GM10266 (cell line): ENCODE measurements at regions not wholly inside any gene's neighbourhood (a gene's known extent, or its start where the extent isn't known, plus 50 kb on each side); places are given as distances from the start of the nearest gene placed in this dataset.

ENCODE experiments used
- DNase-seq: peaks from one replicate; pipeline ENCODE4 v3.0.0; 2012; ENCODE audit errors: extremely low spot score
- CTCF ChIP-seq: IDR thresholded peaks from 2 replicates; pipeline ENCODE4 v1.5.1; 2012; ENCODE audit warnings: mild to moderate bottlenecking, low read depth; ENCODE audit not compliant: control insufficient read depth, insufficient read depth; ENCODE audit errors: missing control alignments

DNA sequence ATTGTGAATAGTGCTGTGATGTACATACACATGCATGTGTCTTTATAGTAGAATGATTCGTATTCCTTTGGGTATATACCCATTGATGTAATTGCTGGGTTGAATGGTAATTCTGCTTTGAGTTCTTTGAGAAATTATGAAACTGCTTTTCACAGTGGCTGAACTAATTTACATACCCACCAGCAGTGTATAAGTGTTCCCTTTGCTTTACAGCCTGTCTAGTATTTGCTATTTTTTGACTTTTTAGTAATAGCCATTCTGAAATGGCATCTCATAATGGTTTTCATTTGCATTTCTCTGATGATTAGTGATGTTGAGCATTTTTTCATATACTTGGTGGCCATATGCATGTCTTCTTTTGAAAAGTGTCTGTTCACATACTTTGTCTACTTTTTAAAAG is 54.5 kb upstream of the FAM78B start:
- no peak for TF ChIP-seq CTCF
- DNase-seq = no peak

DNA sequence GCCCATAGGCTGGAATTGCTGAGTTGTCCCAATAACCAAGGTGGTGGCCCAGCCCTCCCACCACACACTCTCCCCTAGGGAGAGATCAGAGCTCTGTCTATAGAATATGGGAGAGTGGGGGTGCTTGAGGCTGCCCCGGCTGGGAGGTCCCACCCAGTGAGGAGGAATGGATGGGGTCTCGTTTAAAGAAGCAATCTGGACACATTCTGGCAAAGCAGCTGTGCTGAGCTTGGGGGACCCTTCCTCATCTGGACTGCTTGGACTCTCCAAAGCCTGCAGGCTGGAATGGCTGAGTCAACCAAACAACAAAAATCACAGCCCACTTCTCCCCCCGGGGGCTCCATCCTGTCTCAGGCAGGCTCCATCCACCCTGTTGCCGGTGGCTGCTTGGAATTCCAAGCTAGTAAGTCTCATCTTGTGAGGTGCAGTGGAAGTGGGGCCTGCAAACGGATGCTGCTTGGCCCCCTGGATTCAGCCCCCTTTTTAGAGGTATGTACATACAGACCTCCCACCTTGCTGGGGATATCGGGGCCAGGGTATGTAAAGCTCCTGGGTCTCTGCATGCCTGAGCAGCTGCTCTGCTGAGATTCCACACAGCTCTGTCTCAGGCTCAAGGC is 67.1 kb upstream of the FAM78B start:
- no peak for TF ChIP-seq CTCF
- no peak for DNase-seq

- no peak for DNase-seq
- no peak for TF ChIP-seq CTCF
Measured at GRCh38 chr1:166235728-166236127, 68.9 kb upstream of the FAM78B start.

DNA sequence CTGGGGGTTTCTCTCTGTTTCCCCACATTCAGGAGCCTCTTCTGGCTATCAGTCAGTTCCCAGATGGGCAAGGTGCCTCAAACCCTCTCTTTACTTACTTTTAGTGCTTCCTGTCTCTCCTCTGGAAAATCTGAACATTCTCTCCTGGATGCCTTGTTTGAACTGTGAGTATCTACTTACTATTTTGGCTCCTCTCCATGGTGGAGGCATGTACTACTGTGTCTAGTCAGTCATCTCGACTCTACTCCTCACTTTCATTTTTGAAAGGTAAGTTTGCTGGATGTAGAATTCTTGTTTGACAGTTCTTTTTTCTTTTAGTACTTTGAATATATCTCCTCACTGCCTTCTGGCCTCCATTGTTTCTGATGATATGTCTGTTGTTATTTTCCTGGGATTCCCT is 70.9 kb upstream of the FAM78B start:
- no peak for DNase-seq

DNA sequence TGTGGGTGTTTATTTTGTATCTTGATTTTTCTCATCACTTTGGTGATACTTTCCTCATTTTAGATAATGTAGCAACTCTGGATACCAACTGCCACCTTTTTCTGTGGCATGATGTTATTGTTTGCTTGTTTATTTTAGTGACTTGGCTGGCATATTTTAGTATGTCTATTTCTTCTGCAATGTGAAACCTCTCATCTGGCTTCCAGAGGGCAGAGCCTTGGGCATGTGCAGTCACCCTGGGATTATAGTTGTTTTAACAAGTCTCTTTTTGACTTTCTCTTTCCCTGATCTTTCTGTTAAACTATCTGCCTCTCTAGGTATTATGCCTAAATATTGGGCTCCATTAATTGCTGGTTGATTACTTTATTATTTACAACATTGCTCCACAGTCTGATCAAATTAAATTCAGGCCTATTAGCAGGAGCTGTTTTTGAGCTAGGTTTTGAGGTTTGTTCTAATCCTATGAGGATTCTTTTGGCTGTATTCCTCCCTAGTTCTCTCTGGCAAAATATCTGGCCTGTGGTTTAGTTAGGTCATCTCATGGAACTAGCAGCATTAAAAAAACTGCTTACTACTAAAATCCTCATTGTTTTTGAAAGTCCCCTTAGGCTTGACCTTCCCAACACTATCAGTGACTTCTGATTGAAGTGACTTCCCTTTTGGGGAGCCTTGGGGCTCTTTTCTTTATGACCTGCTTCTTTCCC is 86.4 kb upstream of the FAM78B start:
- TF ChIP-seq CTCF = no peak
- no peak for DNase-seq

More for the DNA sequence above, 70.9 kb upstream of the FAM78B start:
- no peak for TF ChIP-seq CTCF

DNA sequence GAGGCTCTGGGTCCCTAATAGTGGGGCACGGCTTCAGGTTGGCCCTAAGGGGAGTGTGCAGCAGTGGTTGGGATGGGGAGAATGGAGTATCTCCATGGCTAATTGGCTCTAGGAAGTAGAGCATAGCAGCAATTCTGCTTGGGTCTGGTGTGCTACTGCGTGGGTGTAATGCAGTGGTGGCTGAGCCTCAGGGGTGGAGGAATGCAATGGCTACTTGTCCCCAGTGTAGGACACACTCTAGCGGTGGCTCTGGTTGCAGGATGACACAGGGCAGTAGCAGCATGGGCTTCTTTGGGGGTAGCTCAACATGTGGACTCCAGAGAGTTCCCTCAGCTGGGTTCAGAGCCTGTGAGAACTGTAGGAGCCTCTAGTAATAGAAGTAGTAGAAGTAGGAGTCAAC is 91.2 kb upstream of the FAM78B start:
- DNase-seq = no peak
- peak; percentile 30 for TF ChIP-seq CTCF

DNA sequence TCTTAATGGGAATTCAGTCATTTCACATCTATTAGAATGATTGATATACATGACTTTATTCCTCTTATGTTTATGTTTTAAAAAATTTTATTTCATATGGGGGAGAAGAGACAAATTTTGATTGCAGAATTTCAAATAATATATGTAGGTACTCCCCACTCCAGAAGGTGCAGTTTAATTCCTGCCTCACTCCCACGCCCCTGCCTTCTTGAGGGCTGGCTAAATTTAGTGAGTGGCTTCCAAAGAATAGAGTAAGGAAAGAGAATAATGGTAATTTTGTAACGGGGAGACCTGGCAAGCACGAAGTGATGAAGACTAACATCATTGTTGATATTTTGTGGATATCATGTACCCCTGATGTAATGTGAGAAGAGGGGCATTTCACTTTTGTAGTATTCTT is 94.7 kb upstream of the FAM78B start:
- no peak for DNase-seq
- TF ChIP-seq CTCF = no peak
